B cell (primary cell): ENCODE measurements at regions not wholly inside any gene's neighbourhood (a gene's known extent, or its start where the extent isn't known, plus 50 kb on each side); places are given as distances from the start of the nearest gene placed in this dataset.

Experiments
- CTCF ChIP-seq: fragments of 200-600 bp; IDR thresholded peaks from one replicate; pipeline ENCODE4 v1.8.0; 2022; ENCODE audit warnings: antibody characterized with exemption, mild to moderate bottlenecking
- EZH2 ChIP-seq: IDR thresholded peaks from 2 replicates; pipeline ENCODE4 v1.6.1; 2012; ENCODE audit warnings: borderline replicate concordance, low read depth, mild to moderate bottlenecking, moderate library complexity, low read length; ENCODE audit not compliant: insufficient read depth, poor library complexity, severe bottlenecking

GRCh38 chr4:84327526-84327925 is 171.6 kb downstream of the NKX6-1 start:
- TF ChIP-seq CTCF (no peak), EZH2 (no peak)
